Hypothalamus (tissue), 51 donors: ENCODE measurements at regions not wholly inside any gene's neighbourhood (a gene's known extent, or its start where the extent isn't known, plus 50 kb on each side); places are given as distances from the start of the nearest gene placed in this dataset.

Experiments
- DNase-seq, 51 donors: peaks; one replicate each; lab custom pipeline; 2025; lab: John Stamatoyannopoulos, UW

- DNase-seq, result no peak
These were observed 361.7 kb upstream of the ACVR2A start for GRCh38 chr2:147482916-147483669.

GRCh38 chr2:147482111-147482895, 362.5 kb upstream of the ACVR2A start:
- no peak for DNase-seq

DNA sequence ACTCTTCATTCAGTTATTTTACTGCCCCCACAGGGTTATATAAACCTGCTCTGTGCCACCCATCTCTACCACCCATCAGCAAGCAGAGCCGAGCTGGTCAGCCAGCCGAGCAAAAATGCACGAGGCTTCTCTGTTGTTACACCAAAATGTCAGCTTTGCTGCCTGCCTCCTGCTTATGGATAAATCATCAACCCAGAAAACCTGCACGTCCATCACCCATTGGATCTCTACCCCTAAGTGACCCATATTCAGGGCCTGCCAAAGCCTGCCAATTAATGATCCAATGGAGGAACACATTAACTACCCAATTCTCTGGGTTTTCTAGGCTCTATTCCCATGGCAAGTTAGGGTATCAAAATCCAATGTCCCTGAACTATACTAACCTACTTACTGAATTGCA, 365.5 kb upstream of the ACVR2A start:
- DNase-seq, result no peak

- DNase-seq, result no peak
These were observed 371.8 kb upstream of the ACVR2A start for GRCh38 chr2:147473075-147473474.

- DNase-seq, result no peak
These were observed 373.7 kb upstream of the ACVR2A start for GRCh38 chr2:147471126-147471525.

DNA sequence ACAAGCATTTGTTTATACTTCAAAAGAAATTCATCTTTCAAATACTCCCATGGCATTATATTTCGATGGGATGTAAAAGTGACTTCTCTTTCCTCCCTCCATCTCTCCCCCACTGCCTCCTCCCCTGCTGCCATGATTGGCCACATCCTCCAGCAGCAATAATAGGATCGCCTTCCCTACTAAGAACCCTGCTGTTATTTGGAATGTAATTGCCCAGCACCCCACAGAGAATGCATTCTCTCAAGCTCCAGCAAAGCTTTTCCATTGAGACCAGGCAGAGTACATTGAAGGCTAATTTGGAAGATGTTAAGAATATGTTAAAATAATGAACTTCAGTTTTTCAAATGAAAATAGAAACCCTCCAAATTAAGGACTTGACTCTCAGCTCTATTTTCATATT, 375.4 kb upstream of the ACVR2A start:
- DNase-seq, result no peak

- DNase-seq, result no peak
These were observed 375.9 kb upstream of the ACVR2A start for GRCh38 chr2:147468963-147469362.

DNA sequence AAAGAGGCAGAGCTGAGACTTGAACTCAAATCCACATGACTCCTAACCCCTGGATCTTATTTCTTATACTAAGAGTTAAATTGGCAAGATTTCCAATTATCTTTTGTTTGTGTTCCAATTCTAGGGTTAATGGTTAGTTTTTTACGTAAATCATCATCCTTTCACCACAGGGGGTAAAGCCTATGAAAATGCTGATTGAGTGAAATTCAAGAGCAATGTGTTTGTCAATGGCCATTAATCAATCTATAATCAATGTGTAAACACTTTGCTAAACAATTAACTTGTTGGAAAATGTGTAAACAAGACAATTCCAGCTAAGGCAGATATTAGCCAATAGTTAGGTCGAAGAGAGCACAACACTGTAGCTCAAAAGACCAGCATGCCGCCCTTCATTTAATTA, 376.5 kb upstream of the ACVR2A start:
- no peak for DNase-seq

DNA sequence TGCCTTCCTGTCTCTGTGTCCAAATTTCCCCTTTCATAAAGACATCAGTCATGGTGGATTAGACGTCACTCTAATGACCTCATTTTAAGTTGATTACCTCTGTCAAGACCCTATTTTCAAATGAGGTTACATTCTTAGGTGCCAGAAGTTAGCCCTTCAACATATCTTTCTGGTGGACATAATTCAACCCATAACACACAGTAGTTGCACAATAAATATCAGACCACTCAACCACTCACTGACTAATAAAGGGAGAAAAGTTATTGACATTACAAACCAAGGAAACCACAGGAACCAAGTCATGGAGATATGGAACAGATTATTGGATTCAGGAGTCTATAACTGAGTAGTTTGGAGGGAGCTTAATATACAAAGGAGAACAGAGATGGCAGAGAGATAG, 377.4 kb upstream of the ACVR2A start:
- DNase-seq, result no peak

DNA sequence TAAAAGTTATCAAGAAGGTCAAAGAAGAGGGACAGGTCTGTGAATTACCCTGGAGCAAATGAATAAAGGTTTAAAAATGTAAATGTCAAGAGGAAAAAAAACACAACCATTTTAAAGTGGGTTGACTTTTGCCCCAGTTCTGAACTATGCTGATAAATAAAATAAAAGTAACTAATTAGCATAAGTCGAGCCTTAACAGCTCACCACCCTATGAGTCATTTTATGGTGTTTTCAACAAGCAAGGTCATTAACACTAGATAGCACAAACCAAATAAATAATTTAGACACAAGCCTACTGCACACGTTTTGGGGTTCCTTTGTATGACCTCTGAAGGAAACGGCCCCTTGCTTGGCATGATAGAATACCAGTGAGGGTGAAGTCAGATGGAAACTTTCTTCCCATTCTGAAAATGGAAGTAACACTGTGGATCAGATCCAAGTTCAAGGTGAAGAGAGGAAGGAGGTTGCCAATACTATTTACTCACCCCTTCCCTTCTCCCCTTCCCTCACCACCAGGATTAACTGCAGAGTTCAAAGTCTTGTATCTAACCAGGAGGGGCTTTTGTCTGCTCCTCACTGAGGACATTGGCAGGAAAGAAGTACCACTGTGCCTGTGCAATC, 380.0 kb upstream of the ACVR2A start:
- no peak for DNase-seq

- no peak for DNase-seq
These were observed 380.8 kb upstream of the ACVR2A start for GRCh38 chr2:147463881-147464520.

- no peak for DNase-seq
These were observed 384.7 kb upstream of the ACVR2A start for GRCh38 chr2:147460155-147460554.

GRCh38 chr2:147456779-147457178, 388.1 kb upstream of the ACVR2A start:
- DNase-seq, result no peak

DNA sequence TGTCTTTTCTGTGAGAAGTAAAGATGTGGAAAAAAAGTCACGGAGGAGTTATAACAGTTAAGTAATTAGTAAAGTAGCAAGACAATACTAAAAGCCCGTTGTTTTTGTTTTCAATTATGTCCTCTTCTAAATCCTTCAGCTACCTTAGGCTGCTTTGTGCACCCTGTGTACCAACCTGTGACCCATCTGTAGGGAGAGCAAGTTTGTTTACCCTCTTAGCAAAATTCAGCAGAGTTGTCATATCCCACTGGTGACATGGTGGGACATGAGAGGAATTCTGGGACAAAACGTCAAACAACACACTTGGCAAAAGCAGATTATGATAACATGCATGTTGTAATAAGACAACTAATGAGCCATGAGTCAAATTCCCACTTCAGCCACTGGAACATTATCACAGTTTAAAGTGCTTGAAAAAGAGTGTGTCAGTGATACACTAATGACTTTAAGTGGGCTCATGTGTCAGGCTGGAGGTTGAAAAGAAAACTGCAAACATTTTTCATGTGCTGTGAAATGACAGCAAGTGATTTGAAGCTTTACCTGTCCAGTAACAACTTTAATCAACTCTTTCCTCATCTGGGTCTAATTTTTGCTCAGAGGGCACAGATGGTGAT, 392.8 kb upstream of the ACVR2A start:
- no peak for DNase-seq

DNA sequence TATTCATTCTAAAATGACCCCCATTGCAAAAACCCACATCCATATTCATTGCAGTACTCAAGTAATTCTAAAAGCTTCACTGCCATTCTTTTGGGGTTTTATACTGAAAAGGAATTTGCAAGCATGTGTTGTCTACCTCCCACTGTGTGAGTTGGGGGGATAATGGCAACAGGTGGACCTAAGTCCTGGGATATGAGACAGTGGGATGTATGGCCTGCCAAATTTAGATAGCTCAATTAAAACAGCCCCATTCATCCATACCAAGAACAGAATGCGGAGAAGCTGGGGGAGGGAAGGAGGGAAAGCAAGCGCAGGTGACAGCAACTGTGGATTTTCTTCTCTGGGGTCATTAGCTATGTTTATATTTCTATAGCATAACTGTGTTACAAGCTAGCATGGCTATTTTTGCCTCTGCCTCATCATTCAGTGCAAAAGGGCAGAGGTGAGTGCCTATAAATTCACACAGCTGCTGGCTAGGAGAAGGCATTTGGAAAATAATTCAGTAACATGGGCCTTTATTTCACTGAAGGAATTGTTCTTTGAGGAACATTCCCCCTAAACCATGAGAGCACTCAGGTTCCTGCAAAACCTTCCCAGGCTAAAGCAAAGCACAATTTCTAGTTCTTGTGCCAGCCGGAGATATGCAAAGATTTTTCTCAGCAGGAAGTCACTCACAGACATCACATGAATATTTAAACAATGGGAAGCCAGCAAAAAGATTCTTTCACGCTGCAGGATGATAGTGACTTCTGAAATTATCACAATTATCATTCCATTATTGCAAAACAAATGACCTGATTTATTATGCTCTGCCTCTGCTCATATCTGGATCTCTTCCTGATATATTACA, 393.9 kb upstream of the ACVR2A start:
- DNase-seq, result peak in 1 of 51 donors; percentile 34

GRCh38 chr2:147449323-147449991, 395.4 kb upstream of the ACVR2A start:
- DNase-seq, result peak in 1 of 51 donors; percentile 57

DNA sequence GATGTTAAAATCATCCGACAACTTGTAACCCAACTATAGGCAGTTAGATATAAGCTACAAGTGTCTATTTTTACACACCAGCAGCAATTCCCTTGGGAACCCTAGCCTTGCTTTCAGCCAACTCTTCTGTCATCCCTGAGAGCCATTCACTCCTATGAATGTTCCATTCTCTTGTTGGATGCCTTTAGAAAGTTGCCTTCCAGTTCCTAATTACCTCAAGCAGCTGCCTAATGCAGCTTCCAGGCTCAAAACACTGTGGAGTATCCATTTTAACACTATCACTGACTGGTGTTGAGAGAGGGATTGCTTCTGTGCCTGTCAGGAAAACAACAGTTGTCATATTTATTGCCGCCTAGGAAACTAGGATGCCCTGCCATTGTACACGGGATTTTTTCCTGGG, 402.0 kb upstream of the ACVR2A start:
- no peak for DNase-seq

DNA sequence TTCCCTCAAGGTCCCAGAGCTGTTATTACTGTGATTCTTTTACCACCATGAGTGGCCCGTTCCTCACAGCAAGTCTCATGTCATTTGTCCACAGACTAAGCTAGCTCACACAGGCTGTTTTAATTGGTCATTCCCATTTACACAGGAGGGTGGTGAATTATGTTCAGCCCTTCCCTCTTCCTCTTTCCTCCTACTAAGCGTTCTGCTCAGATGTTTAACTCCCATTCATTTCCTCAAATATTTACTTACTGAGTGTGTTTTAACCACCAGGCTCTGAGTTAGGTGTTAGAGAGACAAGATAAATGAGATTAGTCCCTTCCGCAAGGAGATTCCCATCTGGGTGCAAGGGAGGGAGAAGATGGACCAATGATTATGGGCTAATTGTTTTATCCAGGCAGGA, 403.6 kb upstream of the ACVR2A start:
- no peak for DNase-seq

DNA sequence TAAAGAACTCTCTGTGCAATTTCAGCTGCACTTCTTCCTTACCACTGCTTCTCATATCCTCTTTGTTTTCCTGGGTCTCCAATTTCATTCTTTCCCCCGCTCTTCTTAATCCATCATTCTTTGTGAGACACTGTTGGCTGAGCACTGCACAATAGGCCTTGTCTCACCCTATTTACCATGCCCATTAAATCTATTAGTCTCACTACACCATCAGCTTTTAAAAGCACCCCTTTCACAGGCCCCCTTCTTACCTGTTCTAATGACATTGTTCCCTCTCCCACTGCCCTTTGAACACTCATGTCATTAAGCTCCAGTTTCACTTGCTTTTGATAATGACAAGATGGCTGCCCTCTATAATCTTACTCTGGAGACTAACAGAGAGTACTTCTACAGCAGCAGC, 404.1 kb upstream of the ACVR2A start:
- DNase-seq, result no peak
